Bronchial epithelial cell (primary cell): ENCODE measurements at regions not wholly inside any gene's neighbourhood (a gene's known extent, or its start where the extent isn't known, plus 50 kb on each side); places are given as distances from the start of the nearest gene placed in this dataset.
"Not testable (repeated sequence)": the region's sequence is repeated elsewhere in the genome, so short reads cannot be mapped to it uniquely, and the experiment has no call there.

Experiments used
- DNase-seq: peaks from one replicate; pipeline ENCODE4 v3.0.0-alpha.2; 2010; ENCODE audit warnings: low read depth
- FAIRE-seq: peaks from 2 replicates; lab custom pipeline; 2011; peaks lifted over from hg19 to GRCh38; lab: Jason Lieb, UNC
- H3K27me3 ChIP-seq: 2 replicates; pipeline ENCODE4 v1.5.1; 2011; ENCODE audit warnings: low read length; ENCODE audit not compliant: control insufficient read depth, insufficient read depth
- H3K36me3 ChIP-seq: 2 replicates; pipeline ENCODE4 v1.5.1; 2011; ENCODE audit warnings: low read length; ENCODE audit not compliant: control insufficient read depth, insufficient read depth
- H3K4me3 ChIP-seq: 2 replicates; pipeline ENCODE4 v1.5.1; 2011; ENCODE audit warnings: mild to moderate bottlenecking, low read depth, low read length, control low read depth
- TF ChIP-seq, protein P1 (sequence below): IDR thresholded peaks from 2 replicates; pipeline ENCODE4 v1.5.1; 2011; ENCODE audit warnings: mild to moderate bottlenecking, moderate library complexity, low read length, control low read depth, inconsistent platforms; ENCODE audit not compliant: insufficient read depth, severe bottlenecking

DNA sequence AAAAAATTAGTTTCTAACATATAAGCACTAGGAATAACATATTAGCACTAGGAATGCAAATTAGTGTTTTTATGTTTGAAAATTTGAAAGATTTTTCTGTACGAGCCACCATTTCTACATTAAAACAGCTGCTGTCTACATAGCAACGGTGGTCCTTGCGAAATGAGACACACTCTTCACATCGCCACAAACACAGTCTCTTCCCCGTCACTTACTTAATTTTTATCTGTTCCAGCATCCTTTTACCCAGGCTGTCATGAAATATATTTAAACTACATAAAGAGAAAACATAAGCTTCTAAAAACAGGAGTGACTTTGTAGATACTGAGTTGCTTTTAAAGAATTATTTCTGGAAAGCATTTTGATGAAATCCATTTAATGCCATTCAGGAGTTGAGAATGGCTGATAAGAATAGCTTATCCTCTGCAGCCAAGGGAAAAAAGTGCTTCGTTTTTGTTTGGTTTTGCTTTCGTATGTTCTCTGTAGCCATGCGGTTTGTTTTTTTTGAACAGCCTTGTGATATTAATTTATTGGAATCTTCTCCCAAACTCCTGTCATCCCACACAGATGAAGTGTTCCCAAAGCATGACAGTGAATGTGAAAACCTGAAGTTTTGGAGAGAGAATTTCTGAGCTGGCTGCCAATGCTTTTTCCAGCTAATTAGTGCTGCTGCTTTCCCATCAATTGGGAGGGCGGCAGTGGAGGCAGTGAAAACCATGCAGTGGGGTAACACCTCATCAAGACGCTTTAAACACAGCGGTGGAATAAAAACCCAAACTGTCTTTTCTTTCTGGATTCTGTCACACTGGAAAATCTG is 603.7 kb upstream of the ADARB2 start:
- no peak for FAIRE-seq
- no peaks in the 10 kb centered on the region for H3K27me3 ChIP-seq

DNA sequence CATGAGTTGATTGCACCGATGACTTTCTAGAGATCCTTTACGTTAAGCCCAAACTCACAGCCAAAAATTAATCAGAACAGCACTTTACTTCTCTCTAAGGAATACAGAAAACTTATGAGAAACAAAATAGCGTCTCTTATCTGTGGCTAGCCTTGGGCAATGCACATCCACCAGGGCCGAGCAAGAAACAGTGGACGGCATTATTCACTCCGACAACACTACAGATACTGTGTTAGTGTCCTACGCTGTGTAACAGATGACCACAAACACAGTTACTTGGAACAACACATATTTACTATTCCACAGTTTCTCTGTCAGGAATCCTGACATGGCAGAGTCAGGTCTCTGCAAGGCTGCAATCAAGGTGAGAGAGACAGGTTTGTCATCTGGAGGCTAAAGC is 598.3 kb upstream of the ADARB2 start:
- TF ChIP-seq, protein P1, sequence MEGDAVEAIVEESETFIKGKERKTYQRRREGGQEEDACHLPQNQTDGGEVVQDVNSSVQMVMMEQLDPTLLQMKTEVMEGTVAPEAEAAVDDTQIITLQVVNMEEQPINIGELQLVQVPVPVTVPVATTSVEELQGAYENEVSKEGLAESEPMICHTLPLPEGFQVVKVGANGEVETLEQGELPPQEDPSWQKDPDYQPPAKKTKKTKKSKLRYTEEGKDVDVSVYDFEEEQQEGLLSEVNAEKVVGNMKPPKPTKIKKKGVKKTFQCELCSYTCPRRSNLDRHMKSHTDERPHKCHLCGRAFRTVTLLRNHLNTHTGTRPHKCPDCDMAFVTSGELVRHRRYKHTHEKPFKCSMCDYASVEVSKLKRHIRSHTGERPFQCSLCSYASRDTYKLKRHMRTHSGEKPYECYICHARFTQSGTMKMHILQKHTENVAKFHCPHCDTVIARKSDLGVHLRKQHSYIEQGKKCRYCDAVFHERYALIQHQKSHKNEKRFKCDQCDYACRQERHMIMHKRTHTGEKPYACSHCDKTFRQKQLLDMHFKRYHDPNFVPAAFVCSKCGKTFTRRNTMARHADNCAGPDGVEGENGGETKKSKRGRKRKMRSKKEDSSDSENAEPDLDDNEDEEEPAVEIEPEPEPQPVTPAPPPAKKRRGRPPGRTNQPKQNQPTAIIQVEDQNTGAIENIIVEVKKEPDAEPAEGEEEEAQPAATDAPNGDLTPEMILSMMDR: no peak
- H3K36me3 ChIP-seq: no peaks in the 10 kb centered on the region
- H3K27me3 ChIP-seq: no peaks in the 10 kb centered on the region
- FAIRE-seq (no peak), DNase-seq (no peak)
- H3K4me3 ChIP-seq: no peak overlapping the region

More for the DNA sequence above, 603.7 kb upstream of the ADARB2 start:
- no peak for DNase-seq
- no peak overlapping the region for H3K4me3 ChIP-seq
- TF ChIP-seq, protein P1: no peak
- no peaks in the 10 kb centered on the region for H3K36me3 ChIP-seq

DNA sequence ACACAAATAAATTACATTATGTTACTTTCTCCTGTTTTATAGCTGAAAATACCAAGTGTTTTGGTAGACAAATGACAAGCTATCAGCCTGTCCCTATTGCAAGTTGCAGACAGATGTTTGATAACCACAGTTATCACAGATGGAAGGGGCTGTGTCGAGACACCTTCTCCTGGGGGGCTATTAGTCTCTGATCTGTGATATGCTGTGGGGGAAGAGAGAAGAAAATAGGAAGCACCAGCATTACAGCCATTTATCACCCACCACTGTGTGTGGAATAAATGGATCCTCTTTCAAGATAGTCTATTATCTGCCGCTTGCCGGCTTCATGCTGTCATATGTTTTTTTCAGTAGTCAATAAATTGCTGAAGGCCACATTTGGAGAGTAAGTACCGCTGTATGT is 597.2 kb upstream of the ADARB2 start:
- H3K36me3 ChIP-seq: no peaks in the 10 kb centered on the region
- FAIRE-seq: no peak
- TF ChIP-seq, protein P1: no peak
- no peaks in the 10 kb centered on the region for H3K27me3 ChIP-seq
- DNase-seq: no peak
- no peak overlapping the region for H3K4me3 ChIP-seq

DNA sequence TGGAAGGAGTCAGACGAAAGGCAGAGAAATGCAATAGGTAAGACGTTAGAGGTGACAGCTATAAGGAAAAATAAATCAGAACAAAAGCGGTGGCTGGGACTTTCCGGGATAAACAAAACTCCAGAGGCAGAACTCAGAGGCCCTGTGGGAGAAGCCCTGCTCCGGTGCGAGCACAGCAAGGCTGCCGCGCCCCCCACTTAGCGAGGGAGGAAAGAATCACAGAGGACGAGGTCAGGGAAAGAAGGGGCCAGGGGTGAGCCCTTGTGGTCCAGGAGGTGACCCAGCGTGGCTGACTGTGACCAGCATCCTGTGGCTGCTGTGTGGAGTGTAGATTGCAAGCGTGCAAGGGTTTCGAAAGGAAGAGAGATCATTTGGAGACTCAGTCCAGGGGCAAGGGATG is 591.8 kb upstream of the ADARB2 start:
- TF ChIP-seq, protein P1: no peak
- no peak for DNase-seq
- H3K27me3 ChIP-seq: no peaks in the 10 kb centered on the region
- no peak for FAIRE-seq
- no peaks in the 10 kb centered on the region for H3K36me3 ChIP-seq
- H3K4me3 ChIP-seq: no peak overlapping the region

DNA sequence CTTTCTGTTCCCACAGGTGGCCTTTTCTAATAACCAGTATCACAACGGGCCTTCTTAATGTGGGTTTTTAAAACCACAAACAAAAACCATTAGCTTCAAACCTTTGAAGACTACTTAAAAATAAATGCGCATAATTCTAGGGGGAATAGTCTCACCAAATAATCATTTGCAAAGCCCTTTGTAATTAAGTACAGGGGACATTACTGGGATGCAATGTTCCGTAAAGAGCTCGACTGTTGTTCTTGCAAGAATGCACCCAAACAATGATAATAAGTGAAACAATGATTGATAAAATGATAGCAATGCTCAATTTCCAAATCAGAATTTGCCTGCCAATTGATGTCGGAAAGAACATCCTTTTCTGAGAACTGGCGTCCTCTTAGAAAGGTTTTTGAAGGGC is 589.1 kb upstream of the ADARB2 start:
- no peak overlapping the region for H3K4me3 ChIP-seq
- no peaks in the 10 kb centered on the region for H3K36me3 ChIP-seq
- TF ChIP-seq, protein P1: no peak
- DNase-seq (no peak), FAIRE-seq (no peak)
- no peaks in the 10 kb centered on the region for H3K27me3 ChIP-seq

DNA sequence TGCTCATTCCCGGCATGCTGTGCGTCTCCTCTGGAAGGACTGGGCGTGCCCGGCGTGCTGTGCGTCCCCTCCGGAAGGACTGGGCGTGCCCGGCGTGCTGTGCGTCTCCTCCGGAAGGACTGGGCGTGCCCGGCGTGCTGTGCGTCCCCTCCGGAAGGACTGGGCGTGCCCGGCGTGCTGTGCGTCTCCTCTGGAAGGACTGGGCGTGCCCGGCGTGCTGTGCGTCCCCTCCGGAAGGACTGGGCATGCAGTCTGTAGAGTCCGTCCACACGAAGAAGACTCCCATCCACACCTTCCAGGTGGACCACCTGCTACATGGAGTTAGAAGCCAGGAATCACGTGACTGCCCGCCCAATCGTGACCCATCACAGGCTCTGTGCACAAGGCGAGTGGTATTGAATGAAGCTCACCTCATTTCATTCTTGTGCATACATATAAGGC is 577.7 kb upstream of the ADARB2 start:
- not testable (repeated sequence) for DNase-seq, H3K27me3 ChIP-seq, H3K36me3 ChIP-seq, H3K4me3 ChIP-seq, FAIRE-seq
